HEK293T (cell line): ENCODE measurements at regions not wholly inside any gene's neighbourhood (a gene's known extent, or its start where the extent isn't known, plus 50 kb on each side); places are given as distances from the start of the nearest gene placed in this dataset.

ENCODE experiments used
- ARNT ChIP-seq: fragments of 450-650 bp; IDR thresholded peaks from 2 replicates; pipeline ENCODE4 v1.6.1; 2017; ENCODE audit warnings: mild to moderate bottlenecking
- BHLHE40 ChIP-seq: fragments of 450-650 bp; IDR thresholded peaks from 2 replicates; pipeline ENCODE4 v1.6.1; 2016; ENCODE audit warnings: mild to moderate bottlenecking, moderate library complexity, borderline replicate concordance
- CTBP1 ChIP-seq: fragments of 450-650 bp; IDR thresholded peaks from 2 replicates; pipeline ENCODE4 v1.6.1; 2016; ENCODE audit warnings: borderline replicate concordance
- ELF4 ChIP-seq: fragments of 450-650 bp; IDR thresholded peaks from 2 replicates; pipeline ENCODE4 v1.6.1; 2017; ENCODE audit warnings: antibody characterized with exemption
- FOXA1 ChIP-seq: fragments of 450-650 bp; IDR thresholded peaks from 2 replicates; pipeline ENCODE4 v1.6.1; 2016; ENCODE audit warnings: mild to moderate bottlenecking
- FOXM1 ChIP-seq: fragments of 450-650 bp; IDR thresholded peaks from 2 replicates; pipeline ENCODE4 v1.6.1; 2017; ENCODE audit warnings: mild to moderate bottlenecking, borderline replicate concordance
- HDGF ChIP-seq: fragments of 450-650 bp; IDR thresholded peaks from 2 replicates; pipeline ENCODE4 v1.6.1; 2017; ENCODE audit warnings: antibody characterized with exemption, borderline replicate concordance
- LEF1 ChIP-seq: fragments of 450-650 bp; IDR thresholded peaks from 2 replicates; pipeline ENCODE4 v1.6.1; 2017; ENCODE audit warnings: mild to moderate bottlenecking, borderline replicate concordance
- NFRKB ChIP-seq: fragments of 450-650 bp; IDR thresholded peaks from 2 replicates; pipeline ENCODE4 v1.6.1; 2016; ENCODE audit warnings: mild to moderate bottlenecking, moderate library complexity
- SP1 ChIP-seq: fragments of 450-650 bp; IDR thresholded peaks from 2 replicates; pipeline ENCODE4 v1.6.1; 2017
- SUZ12 ChIP-seq: fragments of 450-650 bp; IDR thresholded peaks from 2 replicates; pipeline ENCODE4 v1.6.1; 2016; ENCODE audit warnings: mild to moderate bottlenecking
- ZNF384 ChIP-seq: fragments of 450-650 bp; IDR thresholded peaks from 2 replicates; pipeline ENCODE4 v1.6.1; 2016
- TF ChIP-seq, protein P1 (sequence below): fragments of 450-650 bp; IDR thresholded peaks from 2 replicates; pipeline ENCODE4 v1.6.1; 2016

DNA sequence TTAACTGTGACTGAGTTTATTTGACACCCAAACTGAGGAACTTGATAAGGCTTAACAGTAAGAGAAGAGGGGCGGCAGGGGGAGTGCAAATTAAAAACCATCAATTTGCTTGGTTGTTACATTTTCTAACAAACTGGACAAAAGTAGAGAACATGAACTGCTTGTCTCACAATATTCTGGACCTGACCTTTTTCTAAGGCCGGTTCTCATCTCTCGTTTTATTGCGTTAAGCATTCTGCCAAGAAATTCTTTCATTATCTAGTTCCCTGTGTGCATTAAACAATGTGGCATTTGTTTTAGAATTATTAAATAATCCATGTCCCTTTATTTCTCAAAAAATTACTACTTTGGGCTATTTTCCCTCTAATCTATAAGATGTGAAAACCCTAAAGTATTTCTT is 565.2 kb upstream of the PKDCC start:
- TF ChIP-seq SP1 (no peak), HDGF (no peak), CTBP1 (no peak), SUZ12 (no peak), ELF4 (no peak), BHLHE40 (no peak), FOXA1 (no peak), ARNT (no peak), FOXM1 (no peak), NFRKB (no peak), ZNF384 (no peak), LEF1 (no peak)
- TF ChIP-seq, protein P1, sequence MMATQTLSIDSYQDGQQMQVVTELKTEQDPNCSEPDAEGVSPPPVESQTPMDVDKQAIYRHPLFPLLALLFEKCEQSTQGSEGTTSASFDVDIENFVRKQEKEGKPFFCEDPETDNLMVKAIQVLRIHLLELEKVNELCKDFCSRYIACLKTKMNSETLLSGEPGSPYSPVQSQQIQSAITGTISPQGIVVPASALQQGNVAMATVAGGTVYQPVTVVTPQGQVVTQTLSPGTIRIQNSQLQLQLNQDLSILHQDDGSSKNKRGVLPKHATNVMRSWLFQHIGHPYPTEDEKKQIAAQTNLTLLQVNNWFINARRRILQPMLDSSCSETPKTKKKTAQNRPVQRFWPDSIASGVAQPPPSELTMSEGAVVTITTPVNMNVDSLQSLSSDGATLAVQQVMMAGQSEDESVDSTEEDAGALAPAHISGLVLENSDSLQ = no peak
